Inflammatory macrophage treated with lipopolysaccharide for 4 hours (primary cell): ENCODE measurements at regions not wholly inside any gene's neighbourhood (a gene's known extent, or its start where the extent isn't known, plus 50 kb on each side); places are given as distances from the start of the nearest gene placed in this dataset.

Experiments used
- DNase-seq: peaks from one replicate; pipeline ENCODE4 v3.0.0-alpha.2; 2020

DNA sequence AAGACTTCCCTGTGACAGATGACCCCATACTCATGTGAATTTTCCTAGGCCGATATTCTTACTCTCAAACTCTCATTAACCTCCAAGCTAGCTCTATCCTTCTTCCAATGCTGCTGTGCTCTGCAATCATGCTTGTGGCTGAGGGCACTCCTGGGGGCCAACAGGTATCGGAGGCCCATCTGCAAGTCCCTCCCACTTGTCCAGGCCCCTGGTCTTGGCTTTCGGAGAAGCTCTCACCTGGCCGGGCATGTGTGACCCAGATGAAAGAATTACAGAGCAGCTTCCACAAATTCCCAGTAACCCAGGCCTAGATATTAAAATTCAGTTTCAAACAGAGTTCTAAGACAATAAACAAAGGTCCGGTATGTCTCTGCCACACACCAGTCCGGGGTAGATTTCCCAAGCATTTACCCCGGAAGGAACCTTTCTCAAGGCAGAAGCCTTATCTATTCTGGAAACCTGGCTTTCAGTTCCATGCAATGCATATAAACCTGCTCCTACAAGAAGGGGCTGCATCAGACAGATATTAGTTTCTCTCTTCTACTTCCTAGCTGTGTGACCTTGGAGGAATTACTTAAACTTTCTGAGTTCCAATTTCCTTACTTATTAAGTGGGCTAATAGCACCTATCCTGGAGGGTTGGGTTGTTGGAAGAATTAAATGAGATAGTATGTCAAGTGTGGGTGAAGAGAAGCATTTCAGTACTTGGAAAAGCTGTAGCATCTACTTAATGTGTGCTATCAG, 270.8 kb downstream of the PTTG2 start:
- no peak for DNase-seq

DNA sequence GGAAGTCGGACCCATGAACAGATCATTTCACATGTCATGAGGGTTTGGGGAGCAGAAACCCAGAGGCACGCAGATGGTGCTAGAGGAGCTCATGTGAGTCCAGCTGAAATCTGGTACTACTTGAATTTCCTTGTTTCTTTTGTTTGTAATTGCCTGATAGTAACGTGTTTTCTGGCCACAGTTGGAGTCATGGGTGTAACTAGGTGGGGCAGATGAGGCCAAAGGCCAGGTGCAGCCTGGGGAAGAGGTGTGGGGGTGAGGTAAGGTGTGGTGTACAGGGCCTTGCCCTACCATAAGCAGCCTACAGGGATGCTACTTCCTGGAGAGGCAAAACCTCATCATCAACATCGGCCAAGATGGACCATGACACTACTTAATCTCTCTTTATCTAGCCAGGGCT, 271.4 kb downstream of the PTTG2 start:
- no peak for DNase-seq

DNA sequence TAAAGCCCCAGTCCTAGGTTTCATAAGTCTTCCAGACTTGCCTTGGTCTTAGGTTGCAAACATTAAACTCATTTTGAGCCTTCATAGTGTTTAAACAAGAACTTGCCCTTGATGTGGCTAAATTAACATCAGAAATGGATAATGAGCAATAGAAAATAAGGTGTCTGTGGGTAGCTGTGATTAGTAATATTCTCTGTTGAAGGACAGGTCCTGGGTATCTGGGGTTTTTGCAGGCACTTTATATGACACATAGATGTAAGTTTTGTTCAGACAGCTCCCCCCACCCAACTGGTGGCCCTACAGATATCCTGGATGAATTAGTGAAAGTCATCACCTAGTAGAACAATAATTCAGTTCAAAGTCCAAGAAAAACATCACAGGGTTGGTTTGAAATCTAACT, 272.5 kb downstream of the PTTG2 start:
- DNase-seq: no peak

GRCh38 chr4:38233727-38234480, 273.7 kb downstream of the PTTG2 start:
- peak; percentile 72 for DNase-seq

GRCh38 chr4:38235354-38235753, 275.2 kb downstream of the PTTG2 start:
- DNase-seq: no peak

DNA sequence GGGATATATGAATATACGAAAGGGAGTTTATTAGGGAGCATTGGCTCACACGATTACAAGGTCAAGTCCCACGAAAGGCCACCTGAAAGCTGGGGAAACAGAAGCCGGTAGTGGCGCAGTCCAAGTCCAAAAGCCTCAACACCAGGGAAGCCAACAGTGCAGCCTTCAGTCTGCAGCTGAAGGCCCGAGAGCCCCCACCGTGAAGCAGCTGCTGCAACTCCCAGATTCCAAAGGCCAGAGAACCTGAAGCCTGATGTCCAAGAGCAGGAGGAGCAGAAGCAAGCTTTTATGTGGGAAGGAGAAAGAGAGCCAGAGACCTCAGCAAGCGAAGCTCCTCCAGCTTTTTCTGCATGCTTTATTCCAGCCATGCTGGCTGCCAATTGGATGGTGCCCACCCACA, 275.8 kb downstream of the PTTG2 start:
- DNase-seq: no peak

- DNase-seq: no peak
Measured at GRCh38 chr4:38236503-38236902, 276.3 kb downstream of the PTTG2 start.

DNA sequence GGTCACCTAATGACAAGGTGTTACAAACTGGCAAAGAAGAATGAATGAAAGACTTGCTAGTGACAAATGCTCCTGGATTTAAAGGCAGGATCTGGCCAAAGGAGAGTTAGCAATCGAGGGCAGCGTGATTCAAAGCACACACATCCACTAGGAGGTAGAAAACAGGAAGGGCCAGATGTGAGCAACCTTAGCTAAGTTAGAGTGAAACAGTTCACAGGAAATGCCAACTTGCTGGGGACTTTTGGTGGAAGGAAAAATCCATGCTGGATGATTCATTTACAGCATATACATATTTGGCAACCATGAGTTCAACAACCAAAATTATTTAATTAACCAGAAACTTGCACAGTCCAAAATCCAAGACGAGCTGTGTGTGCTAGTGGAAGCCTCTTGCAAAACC, 276.9 kb downstream of the PTTG2 start:
- peak; percentile 91 for DNase-seq

DNA sequence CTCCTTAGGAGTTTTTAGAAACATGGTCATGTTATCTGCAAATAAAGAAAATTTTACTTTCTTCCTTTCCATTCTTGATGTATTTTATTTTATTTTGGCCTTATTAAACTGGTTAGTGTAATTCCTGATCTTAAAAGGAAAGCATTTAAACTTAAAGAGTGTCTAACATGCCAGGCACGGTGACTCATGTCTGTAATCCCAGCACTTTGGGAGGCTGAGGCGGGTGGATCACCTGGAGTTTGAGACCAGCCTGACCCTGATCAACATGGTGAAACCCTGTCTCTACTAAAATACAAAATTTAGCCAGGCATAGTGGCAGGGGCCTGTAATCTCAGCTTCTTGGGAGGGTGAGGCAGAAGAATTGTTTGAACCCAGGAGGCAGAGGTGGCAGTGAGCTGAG, 281.3 kb downstream of the PTTG2 start:
- no peak for DNase-seq

- DNase-seq: no peak
Measured at GRCh38 chr4:38242101-38242500, 281.9 kb downstream of the PTTG2 start.

GRCh38 chr4:38242822-38243387, 282.7 kb downstream of the PTTG2 start:
- DNase-seq: no peak

DNA sequence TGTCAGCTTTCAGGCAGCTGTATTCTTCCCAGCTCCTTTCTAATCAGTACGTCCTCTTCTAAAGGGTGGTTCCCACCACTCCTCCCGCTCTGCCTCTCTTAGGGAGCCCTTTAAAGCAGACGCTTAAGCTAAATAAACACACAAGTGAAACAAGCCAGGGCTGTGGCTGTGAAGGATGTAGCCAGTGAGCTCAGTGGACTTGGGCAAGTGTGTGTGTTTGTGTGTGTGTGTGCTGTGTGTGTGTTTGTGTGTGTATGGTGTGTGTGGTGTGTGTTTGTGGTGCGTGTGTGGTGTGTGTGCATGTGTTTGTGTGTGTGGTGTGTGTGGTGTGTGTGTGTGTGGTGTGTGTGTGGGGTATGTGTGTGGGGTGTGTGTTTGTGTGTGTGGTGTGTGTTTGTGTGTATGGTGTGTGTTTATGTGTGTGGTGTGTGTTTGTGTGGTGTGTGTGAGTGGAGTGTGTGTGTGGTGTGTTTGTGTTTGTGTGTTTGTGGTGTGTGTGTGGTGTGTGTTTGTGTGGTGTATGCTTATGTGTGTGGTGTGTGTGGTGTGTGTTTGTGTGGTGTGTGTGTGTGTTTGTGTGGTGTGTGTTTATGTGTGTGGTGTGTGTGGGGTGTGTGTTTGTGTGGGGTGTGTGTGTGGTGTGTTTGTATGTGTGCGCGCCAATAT, 283.3 kb downstream of the PTTG2 start:
- no peak for DNase-seq

DNA sequence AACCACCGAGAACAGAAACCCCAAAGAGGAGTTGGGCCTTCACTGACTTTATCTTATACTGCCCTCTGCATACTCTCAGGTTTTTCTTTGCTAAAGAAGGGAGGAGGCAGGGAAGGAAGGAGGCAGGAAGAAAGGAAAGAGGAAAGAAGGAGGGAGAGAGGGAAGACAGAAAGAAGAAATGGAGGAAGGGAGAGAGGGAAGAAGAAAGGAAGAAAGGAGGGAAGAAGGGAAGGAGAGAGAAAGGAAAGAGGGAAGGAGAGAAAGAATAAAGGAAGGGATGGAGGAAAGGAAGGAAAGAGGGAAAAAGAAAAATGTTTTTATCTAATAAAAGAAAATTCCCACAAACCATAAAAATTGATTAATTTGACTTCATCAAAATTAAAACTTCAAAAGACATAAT, 294.6 kb downstream of the PTTG2 start:
- DNase-seq: no peak

- DNase-seq: no peak
Measured at GRCh38 chr4:38255572-38255971, 295.4 kb downstream of the PTTG2 start.

GRCh38 chr4:38266616-38267015, 306.4 kb downstream of the PTTG2 start:
- peak; percentile 92 for DNase-seq

- DNase-seq: peak; percentile 76
Measured at GRCh38 chr4:38268108-38268820, 308.1 kb downstream of the PTTG2 start.

DNA sequence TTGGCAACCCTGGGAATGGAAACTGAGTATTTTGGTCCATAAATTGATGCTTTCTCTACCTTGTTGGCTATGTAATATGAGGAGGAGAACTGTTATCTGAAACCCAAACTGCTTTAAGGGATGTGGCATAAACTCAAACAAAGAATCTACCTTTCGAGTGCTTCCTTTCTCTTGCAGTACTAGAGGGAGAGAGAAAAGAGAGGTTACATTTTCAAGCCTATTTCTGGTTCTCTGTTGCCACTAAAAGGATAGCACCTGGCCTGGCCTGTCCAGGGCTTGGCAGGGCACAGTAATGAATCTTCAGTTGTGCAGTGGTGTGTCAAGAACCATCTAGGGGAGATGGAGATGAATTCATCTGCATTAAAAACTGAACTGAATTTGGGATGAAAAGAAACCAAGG, 308.6 kb downstream of the PTTG2 start:
- no peak for DNase-seq

DNA sequence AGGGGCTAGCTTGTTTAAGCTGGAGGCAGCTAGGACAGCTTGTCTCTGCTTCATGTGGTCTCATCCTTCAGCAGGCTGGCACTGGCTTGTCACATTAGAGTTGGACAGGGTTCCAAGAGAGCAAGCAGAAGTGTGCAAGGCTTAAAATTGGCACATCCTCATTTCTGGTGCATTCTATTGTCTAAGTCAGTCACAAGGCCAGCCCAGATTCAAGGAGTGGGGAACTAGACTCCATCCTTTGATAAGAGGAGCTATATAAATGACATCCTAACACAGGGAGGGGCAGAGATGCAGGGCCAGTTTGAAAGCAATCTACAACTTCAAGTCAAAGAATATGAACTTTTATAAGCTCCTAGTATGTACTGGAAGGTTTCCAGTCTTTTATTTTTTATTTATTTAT, 313.2 kb downstream of the PTTG2 start:
- DNase-seq: peak; percentile 53

GRCh38 chr4:38275331-38276100, 315.3 kb downstream of the PTTG2 start:
- DNase-seq: no peak

DNA sequence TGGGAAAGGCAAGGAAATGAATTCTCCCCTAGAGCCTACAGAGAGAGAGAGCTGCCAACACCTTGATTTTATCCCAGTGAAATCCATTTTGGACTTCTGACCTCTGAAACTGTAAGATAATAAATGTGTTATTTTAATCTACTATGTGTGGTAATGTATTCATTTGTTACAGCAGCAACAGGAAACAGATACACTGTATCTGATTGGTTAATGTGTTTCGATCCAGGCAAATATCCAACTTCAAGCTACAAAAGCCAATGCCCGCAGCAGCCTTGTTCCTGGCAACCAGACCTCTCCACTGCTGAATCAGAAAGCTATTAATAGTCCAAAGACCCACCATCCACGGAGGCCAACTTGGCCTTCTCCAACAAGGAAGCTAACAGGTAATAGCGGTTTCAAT, 318.1 kb downstream of the PTTG2 start:
- no peak for DNase-seq

DNA sequence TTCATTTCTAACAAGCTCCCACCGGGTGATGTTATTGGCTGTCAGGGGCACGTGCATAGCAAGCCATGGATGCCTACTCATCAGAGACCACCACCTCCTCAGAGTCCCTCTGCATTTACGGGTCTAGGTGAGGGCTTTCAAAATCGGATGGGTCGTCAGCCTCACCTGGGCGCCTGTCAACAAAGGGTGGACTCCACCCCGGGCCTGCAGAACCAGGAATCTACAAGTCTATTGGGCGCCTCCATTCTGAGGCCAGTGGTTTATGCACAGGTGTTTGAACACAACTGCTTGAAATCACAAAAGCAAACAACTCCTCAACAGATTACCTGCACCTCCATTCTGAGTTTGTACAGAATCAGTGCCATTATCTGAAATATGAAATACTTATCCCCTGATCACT, 318.9 kb downstream of the PTTG2 start:
- no peak for DNase-seq

DNA sequence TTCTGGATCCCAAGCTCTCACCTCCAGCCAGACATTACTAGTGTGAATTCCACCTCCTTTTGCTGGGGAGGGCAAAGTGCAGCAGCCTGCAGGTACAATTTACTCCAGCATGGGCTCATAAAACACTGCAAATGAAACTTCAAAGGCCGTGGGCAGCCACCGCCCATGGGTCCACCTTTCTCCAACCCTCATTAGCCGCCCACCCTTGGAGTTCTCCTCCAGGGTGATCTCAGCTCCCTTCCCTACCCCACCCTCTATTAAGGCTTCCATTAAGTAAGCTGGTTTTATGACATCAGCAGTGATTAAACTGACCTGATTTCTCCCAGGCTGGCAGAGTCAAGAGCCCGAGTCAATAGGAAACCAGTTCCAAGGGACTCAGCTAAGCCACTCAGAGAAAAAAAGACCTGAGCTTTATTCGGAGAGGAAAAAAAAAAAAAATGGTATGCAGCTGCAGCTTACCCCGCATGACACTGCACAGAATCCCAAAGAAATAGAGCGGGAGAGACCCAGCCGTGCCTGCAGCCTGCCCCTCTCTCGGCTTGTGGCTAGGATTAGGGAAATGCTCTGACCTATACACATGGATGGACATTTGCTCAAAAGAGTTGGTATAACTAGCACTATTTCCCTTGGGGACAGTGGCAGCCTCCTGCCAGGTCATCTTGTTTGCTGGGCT, 319.6 kb downstream of the PTTG2 start:
- no peak for DNase-seq
